Smooth muscle cell (in vitro differentiated cells): ENCODE measurements at regions not wholly inside any gene's neighbourhood (a gene's known extent, or its start where the extent isn't known, plus 50 kb on each side); places are given as distances from the start of the nearest gene placed in this dataset.

Experiments
- DNase-seq: peaks from one replicate; lab custom pipeline; 2025; ENCODE audit not compliant: unreplicated experiment; lab: John Stamatoyannopoulos, UW
- H2AFZ ChIP-seq: fragments of 200-600 bp; sonication (generic); 2 replicates; pipeline ENCODE4 v1.6.0; 2016; ENCODE audit warnings: antibody characterized with exemption, low read depth, mild to moderate bottlenecking
- H3F3A ChIP-seq: fragments of 200-600 bp; sonication (generic); 2 replicates; pipeline ENCODE4 v1.6.0; 2017; ENCODE audit warnings: antibody characterized with exemption, low read depth
- H3K27ac ChIP-seq: fragments of 200-600 bp; sonication (generic); 2 replicates; pipeline ENCODE4 v1.5.1; 2016; ENCODE audit warnings: low read depth, mild to moderate bottlenecking
- H3K27me3 ChIP-seq: fragments of 200-600 bp; sonication (generic); 2 replicates; pipeline ENCODE4 v1.6.1; 2016; ENCODE audit warnings: low read depth, mild to moderate bottlenecking
- H3K36me3 ChIP-seq: fragments of 200-600 bp; sonication (generic); 2 replicates; pipeline ENCODE4 v1.5.1; 2016; ENCODE audit warnings: low read depth
- H3K4me1 ChIP-seq: fragments of 200-600 bp; sonication (generic); 2 replicates; pipeline ENCODE4 v1.5.1; 2016; ENCODE audit warnings: low read depth
- H3K4me2 ChIP-seq: fragments of 200-600 bp; sonication (generic); 2 replicates; pipeline ENCODE4 v1.6.0; 2016; ENCODE audit warnings: mild to moderate bottlenecking
- H3K4me3 ChIP-seq: fragments of 200-600 bp; sonication (generic); 2 replicates; pipeline ENCODE4 v1.5.1; 2016; ENCODE audit warnings: mild to moderate bottlenecking
- H3K79me2 ChIP-seq: fragments of 200-600 bp; sonication (generic); 2 replicates; pipeline ENCODE4 v1.6.0; 2016; ENCODE audit warnings: low read depth, mild to moderate bottlenecking
- H3K9ac ChIP-seq: fragments of 200-600 bp; sonication (generic); 2 replicates; pipeline ENCODE4 v1.6.0; 2016; ENCODE audit warnings: low read depth
- H3K9me3 ChIP-seq: fragments of 200-600 bp; sonication (generic); replicated peaks from 2 replicates; pipeline ENCODE4 v1.5.1; 2016; ENCODE audit warnings: low read depth
- H4K20me1 ChIP-seq: fragments of 200-600 bp; sonication (generic); 2 replicates; pipeline ENCODE4 v1.6.0; 2016; ENCODE audit warnings: low read depth
- CTCF ChIP-seq: fragments of 200-600 bp; sonication (generic); IDR thresholded peaks from 2 replicates; pipeline ENCODE4 v1.5.1; 2017; ENCODE audit warnings: borderline replicate concordance, mild to moderate bottlenecking, antibody characterized with exemption; ENCODE audit not compliant: insufficient read depth, poor library complexity, severe bottlenecking
- WGBS: methylation state at CpG from one replicate; pipeline ENCODE4 v1.1.7; 2016; ENCODE audit warnings: low lambda C conversion rate; 5-methylcytosine and 5-hydroxymethylcytosine counted together

GRCh38 chr1:4207842-4208692 lies 308.0 kb upstream of the C1orf174 start:
- DNase-seq = no peak
- WGBS = 88% methylated on average over 10 of the region's 10 CpGs

GRCh38 chr1:4210043-4210442 lies 310.0 kb upstream of the C1orf174 start:
- Histone ChIP-seq H3K36me3 (no peaks in the 10 kb centered on the region), H3K9ac (no peak overlapping the region), H3K4me3 (no peak overlapping the region), H3K9me3 (no peaks in the 10 kb centered on the region), H3F3A (no peaks in the 10 kb centered on the region), H4K20me1 (no peaks in the 10 kb centered on the region), H3K27me3 (no peaks in the 10 kb centered on the region), H3K27ac (no peak overlapping the region), H3K79me2 (no peaks in the 10 kb centered on the region), H3K4me2 (no peak overlapping the region), H3K4me1 (no peaks in the 10 kb centered on the region), H2AFZ (no peak overlapping the region)
- no peak for TF ChIP-seq CTCF
- 77% methylated on average over 1 of the region's 1 CpG for WGBS
- DNase-seq = no peak

More at GRCh38 chr1:4207842-4208692, 308.0 kb upstream of the C1orf174 start:
- Histone ChIP-seq H3K4me2 (no peak overlapping the region), H3K27ac (no peak overlapping the region), H3K79me2 (no peaks in the 10 kb centered on the region), H4K20me1 (no peaks in the 10 kb centered on the region), H3K9me3 (no peaks in the 10 kb centered on the region), H3K27me3 (no peaks in the 10 kb centered on the region), H2AFZ (no peak overlapping the region), H3K36me3 (no peaks in the 10 kb centered on the region), H3K9ac (no peak overlapping the region), H3K4me3 (no peak overlapping the region), H3K4me1 (no peaks in the 10 kb centered on the region), H3F3A (no peaks in the 10 kb centered on the region)
- TF ChIP-seq CTCF = no peak

GRCh38 chr1:4212796-4213195 lies 312.7 kb upstream of the C1orf174 start:
- no peak overlapping the region for H3K4me3 ChIP-seq
- H3K9me3 ChIP-seq = no peaks in the 10 kb centered on the region
- DNase-seq = no peak
- no peak overlapping the region for H3K9ac ChIP-seq
- no peaks in the 10 kb centered on the region for H3K36me3 ChIP-seq
- no peak overlapping the region for H2AFZ ChIP-seq
- H3F3A ChIP-seq = no peaks in the 10 kb centered on the region
- 89% methylated on average over 5 of the region's 5 CpGs for WGBS
- no peak for TF ChIP-seq CTCF
- H3K4me1 ChIP-seq = no peaks in the 10 kb centered on the region
- H3K27ac ChIP-seq = no peak overlapping the region
- H3K79me2 ChIP-seq = no peaks in the 10 kb centered on the region
- no peak overlapping the region for H3K4me2 ChIP-seq
- no peaks in the 10 kb centered on the region for H4K20me1 ChIP-seq
- no peaks in the 10 kb centered on the region for H3K27me3 ChIP-seq
